SK-N-SH treated with all-trans-retinoic acid at 6 μM for 48 hours (cell line): ENCODE measurements at regions not wholly inside any gene's neighbourhood (a gene's known extent, or its start where the extent isn't known, plus 50 kb on each side); places are given as distances from the start of the nearest gene placed in this dataset.

Experiments
- ATAC-seq: fragments of 200-7000 bp; cut with Tn5 transposase; 3 replicates; pipeline ENCODE4 v1.9.1; 2020; ENCODE audit warnings: mild to moderate bottlenecking, moderate library complexity
- ARNTL ChIP-seq: fragments of 450-650 bp; formaldehyde crosslinking; IDR thresholded peaks from 2 replicates; pipeline ENCODE4 v1.5.0; 2020; ENCODE audit warnings: low read depth, mild to moderate bottlenecking, moderate library complexity, borderline replicate concordance
- BACH2 ChIP-seq: fragments of 250-450 bp; sonication (Bioruptor Pico); IDR thresholded peaks from 2 replicates; pipeline ENCODE4 v1.9.0; 2021; ENCODE audit warnings: mild to moderate bottlenecking, borderline replicate concordance
- CREB5 ChIP-seq: fragments of 250-450 bp; sonication (Bioruptor Pico); IDR thresholded peaks from 2 replicates; pipeline ENCODE4 v1.5.1; 2020; ENCODE audit warnings: low read depth, mild to moderate bottlenecking, moderate library complexity
- CSDC2 ChIP-seq: fragments of 250-450 bp; sonication (Bioruptor Pico); IDR thresholded peaks from 2 replicates; pipeline ENCODE4 v1.5.0; 2020; ENCODE audit warnings: mild to moderate bottlenecking, moderate library complexity
- ESRRG ChIP-seq: fragments of 250-450 bp; sonication (Bioruptor Pico); IDR thresholded peaks from 2 replicates; pipeline ENCODE4 v1.6.1; 2021; ENCODE audit warnings: mild to moderate bottlenecking
- GLIS3 ChIP-seq: fragments of 250-450 bp; sonication (Bioruptor Pico); IDR thresholded peaks from 2 replicates; pipeline ENCODE4 v1.5.0; 2020; ENCODE audit warnings: mild to moderate bottlenecking, moderate library complexity
- PPARA ChIP-seq: fragments of 250-450 bp; sonication (Bioruptor Pico); IDR thresholded peaks from 2 replicates; pipeline ENCODE4 v1.5.0; 2020; ENCODE audit warnings: mild to moderate bottlenecking, borderline replicate concordance
- RARB ChIP-seq: fragments of 250-450 bp; sonication (Bioruptor Pico); IDR thresholded peaks from 2 replicates; pipeline ENCODE4 v1.8.0; 2021; ENCODE audit warnings: mild to moderate bottlenecking, moderate library complexity
- SNAI2 ChIP-seq: fragments of 250-450 bp; sonication (Bioruptor Pico); IDR thresholded peaks from 2 replicates; pipeline ENCODE4 v1.5.0; 2020; ENCODE audit warnings: mild to moderate bottlenecking, moderate library complexity
- TCF4 ChIP-seq: fragments of 250-450 bp; sonication (Bioruptor Pico); IDR thresholded peaks from 2 replicates; pipeline ENCODE4 v1.8.0; 2021; ENCODE audit warnings: mild to moderate bottlenecking, moderate library complexity, borderline replicate concordance
- TOX ChIP-seq: fragments of 250-450 bp; sonication (Bioruptor Pico); IDR thresholded peaks from 2 replicates; pipeline ENCODE4 v1.8.0; 2021; ENCODE audit warnings: mild to moderate bottlenecking, moderate library complexity, borderline replicate concordance
- ZC3H10 ChIP-seq: fragments of 250-450 bp; sonication (Bioruptor Pico); IDR thresholded peaks from 2 replicates; pipeline ENCODE4 v1.5.1; 2021; ENCODE audit warnings: mild to moderate bottlenecking, moderate library complexity
- ZFP3 ChIP-seq: fragments of 250-450 bp; sonication (Bioruptor Pico); IDR thresholded peaks from 2 replicates; pipeline ENCODE4 v1.5.0; 2020; ENCODE audit warnings: mild to moderate bottlenecking, moderate library complexity
- ZNF565 ChIP-seq: fragments of 450-650 bp; formaldehyde crosslinking; conservative IDR thresholded peaks from 2 replicates; pipeline ENCODE4 v1.5.0; 2020; ENCODE audit warnings: low read depth, mild to moderate bottlenecking, moderate library complexity
- ZNF70 ChIP-seq: fragments of 450-650 bp; formaldehyde crosslinking; IDR thresholded peaks from 2 replicates; pipeline ENCODE4 v1.5.0; 2020; ENCODE audit warnings: mild to moderate bottlenecking, moderate library complexity
- ZNF8 ChIP-seq: fragments of 450-650 bp; formaldehyde crosslinking; IDR thresholded peaks from 2 replicates; pipeline ENCODE4 v1.5.0; 2020; ENCODE audit warnings: mild to moderate bottlenecking, moderate library complexity
- TF ChIP-seq, protein P1 (sequence below): fragments of 250-450 bp; sonication (Bioruptor Pico); IDR thresholded peaks from 2 replicates; pipeline ENCODE4 v1.5.0; 2020; ENCODE audit warnings: mild to moderate bottlenecking, moderate library complexity
- TF ChIP-seq, protein P2 (sequence below): fragments of 250-450 bp; sonication (Bioruptor Pico); IDR thresholded peaks from 2 replicates; pipeline ENCODE4 v1.5.1; 2021; ENCODE audit warnings: mild to moderate bottlenecking, moderate library complexity
- TF ChIP-seq, protein P3 (sequence below): fragments of 250-450 bp; sonication (Bioruptor Pico); IDR thresholded peaks from 2 replicates; pipeline ENCODE4 v1.8.0; 2021; ENCODE audit warnings: low read depth, mild to moderate bottlenecking, moderate library complexity, borderline replicate concordance

DNA sequence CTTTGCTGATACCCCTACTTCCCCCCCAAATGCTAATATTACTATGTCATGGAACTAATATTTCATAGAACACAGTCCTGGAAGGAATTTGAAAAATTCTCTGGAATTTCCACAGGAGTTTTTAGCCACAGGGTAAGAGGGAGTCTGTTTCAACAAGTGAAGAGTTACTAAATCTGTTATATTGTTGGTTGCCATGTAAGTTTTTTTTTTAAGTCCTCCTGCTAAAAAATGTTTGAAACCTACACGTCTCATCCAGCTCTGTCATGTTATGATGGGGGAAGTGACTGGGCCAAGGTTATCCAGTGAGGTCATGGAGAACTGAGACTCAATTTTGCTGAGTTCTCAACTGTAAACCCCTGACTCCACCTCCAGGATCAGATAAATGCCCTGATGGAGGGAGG, 60.8 kb upstream of the USP24 start:
- ATAC-seq: no peak
- TF ChIP-seq ZNF70 (CRISPR knock-in tag): no peak
- no peak for TF ChIP-seq ESRRG (CRISPR knock-in tag)
- TF ChIP-seq, protein P1, sequence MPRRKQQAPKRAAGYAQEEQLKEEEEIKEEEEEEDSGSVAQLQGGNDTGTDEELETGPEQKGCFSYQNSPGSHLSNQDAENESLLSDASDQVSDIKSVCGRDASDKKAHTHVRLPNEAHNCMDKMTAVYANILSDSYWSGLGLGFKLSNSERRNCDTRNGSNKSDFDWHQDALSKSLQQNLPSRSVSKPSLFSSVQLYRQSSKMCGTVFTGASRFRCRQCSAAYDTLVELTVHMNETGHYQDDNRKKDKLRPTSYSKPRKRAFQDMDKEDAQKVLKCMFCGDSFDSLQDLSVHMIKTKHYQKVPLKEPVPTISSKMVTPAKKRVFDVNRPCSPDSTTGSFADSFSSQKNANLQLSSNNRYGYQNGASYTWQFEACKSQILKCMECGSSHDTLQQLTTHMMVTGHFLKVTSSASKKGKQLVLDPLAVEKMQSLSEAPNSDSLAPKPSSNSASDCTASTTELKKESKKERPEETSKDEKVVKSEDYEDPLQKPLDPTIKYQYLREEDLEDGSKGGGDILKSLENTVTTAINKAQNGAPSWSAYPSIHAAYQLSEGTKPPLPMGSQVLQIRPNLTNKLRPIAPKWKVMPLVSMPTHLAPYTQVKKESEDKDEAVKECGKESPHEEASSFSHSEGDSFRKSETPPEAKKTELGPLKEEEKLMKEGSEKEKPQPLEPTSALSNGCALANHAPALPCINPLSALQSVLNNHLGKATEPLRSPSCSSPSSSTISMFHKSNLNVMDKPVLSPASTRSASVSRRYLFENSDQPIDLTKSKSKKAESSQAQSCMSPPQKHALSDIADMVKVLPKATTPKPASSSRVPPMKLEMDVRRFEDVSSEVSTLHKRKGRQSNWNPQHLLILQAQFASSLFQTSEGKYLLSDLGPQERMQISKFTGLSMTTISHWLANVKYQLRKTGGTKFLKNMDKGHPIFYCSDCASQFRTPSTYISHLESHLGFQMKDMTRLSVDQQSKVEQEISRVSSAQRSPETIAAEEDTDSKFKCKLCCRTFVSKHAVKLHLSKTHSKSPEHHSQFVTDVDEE (CRISPR knock-in tag): no peak
- TF ChIP-seq ZNF565: no peak
- no peak for TF ChIP-seq ZFP3 (CRISPR knock-in tag)
- TF ChIP-seq, protein P2, sequence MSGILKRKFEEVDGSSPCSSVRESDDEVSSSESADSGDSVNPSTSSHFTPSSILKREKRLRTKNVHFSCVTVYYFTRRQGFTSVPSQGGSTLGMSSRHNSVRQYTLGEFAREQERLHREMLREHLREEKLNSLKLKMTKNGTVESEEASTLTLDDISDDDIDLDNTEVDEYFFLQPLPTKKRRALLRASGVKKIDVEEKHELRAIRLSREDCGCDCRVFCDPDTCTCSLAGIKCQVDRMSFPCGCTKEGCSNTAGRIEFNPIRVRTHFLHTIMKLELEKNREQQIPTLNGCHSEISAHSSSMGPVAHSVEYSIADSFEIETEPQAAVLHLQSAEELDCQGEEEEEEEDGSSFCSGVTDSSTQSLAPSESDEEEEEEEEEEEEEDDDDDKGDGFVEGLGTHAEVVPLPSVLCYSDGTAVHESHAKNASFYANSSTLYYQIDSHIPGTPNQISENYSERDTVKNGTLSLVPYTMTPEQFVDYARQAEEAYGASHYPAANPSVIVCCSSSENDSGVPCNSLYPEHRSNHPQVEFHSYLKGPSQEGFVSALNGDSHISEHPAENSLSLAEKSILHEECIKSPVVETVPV (CRISPR knock-in tag): no peak
- TF ChIP-seq ZNF8 (CRISPR knock-in tag): no peak
- TF ChIP-seq TOX (CRISPR knock-in tag): no peak
- TF ChIP-seq ZC3H10 (CRISPR knock-in tag): no peak
- no peak for TF ChIP-seq RARB (CRISPR knock-in tag)
- TF ChIP-seq ARNTL: no peak
- TF ChIP-seq CSDC2: no peak
- TF ChIP-seq BACH2 (CRISPR knock-in tag): no peak
- TF ChIP-seq GLIS3 (CRISPR knock-in tag): no peak
- no peak for TF ChIP-seq SNAI2 (CRISPR knock-in tag)
- TF ChIP-seq, all 23 proteins: peak for 0

DNA sequence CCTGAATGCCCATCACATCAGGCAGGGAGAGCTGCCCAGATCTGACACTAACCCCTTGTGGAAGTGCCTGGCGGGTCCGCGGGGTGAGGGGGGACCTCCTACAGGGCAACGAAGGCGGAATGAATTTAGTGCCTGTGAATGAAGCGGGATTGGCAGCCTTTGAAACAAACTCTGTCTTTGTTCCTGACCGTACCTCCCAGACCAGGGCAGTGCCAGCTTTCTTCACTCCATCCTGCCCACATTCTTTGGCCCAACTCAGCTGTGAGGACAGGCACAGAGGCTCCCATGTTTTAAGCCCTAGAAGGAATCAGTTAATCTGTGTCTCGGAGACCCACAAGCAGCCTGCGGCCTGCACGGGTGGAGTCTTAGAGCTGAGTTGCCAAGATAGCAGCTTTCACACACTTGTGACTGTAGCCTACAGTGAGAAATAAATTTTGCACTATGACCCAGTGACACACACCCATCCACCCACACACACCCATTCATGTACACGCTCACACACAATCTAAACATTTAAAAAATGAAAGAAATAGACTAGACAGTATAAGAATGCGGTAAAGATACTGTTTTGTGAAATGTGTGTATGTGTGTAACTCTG, 60.1 kb upstream of the USP24 start:
- no peak for ATAC-seq
- TF ChIP-seq BACH2 (CRISPR knock-in tag): no peak

- TF ChIP-seq SNAI2 (CRISPR knock-in tag): no peak
- TF ChIP-seq, protein P1 (CRISPR knock-in tag): no peak
- TF ChIP-seq ARNTL: no peak
- no peak for TF ChIP-seq TCF4
- TF ChIP-seq, protein P3, sequence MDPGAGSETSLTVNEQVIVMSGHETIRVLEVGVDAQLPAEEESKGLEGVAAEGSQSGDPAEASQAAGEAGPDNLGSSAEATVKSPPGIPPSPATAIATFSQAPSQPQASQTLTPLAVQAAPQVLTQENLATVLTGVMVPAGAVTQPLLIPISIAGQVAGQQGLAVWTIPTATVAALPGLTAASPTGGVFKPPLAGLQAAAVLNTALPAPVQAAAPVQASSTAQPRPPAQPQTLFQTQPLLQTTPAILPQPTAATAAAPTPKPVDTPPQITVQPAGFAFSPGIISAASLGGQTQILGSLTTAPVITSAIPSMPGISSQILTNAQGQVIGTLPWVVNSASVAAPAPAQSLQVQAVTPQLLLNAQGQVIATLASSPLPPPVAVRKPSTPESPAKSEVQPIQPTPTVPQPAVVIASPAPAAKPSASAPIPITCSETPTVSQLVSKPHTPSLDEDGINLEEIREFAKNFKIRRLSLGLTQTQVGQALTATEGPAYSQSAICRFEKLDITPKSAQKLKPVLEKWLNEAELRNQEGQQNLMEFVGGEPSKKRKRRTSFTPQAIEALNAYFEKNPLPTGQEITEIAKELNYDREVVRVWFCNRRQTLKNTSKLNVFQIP (CRISPR knock-in tag): no peak
- no peak for TF ChIP-seq CREB5
- TF ChIP-seq ZFP3 (CRISPR knock-in tag): no peak
- TF ChIP-seq PPARA (CRISPR knock-in tag): no peak
- TF ChIP-seq ZNF565: no peak
- no peak for TF ChIP-seq GLIS3 (CRISPR knock-in tag)
- no peak for ATAC-seq
These were observed 57.8 kb upstream of the USP24 start for GRCh38 chr1:55272994-55273393.
